ENCODE measurements at regions not wholly inside any gene's neighbourhood (a gene's known extent, or its start where the extent isn't known, plus 50 kb on each side); places are given as distances from the start of the nearest gene placed in this dataset.
A peak's percentile ranks its signal among the peaks of the same experiment; 100 is the strongest.

GRCh38 chr17:77331301-77331864 is 190.6 kb downstream of the SEC14L1 start:
- DNase-seq (ENCODE audit: low spot score): peak; percentile 84
- no peaks in the 10 kb centered on the region for H3K27me3 ChIP-seq (ENCODE audit: control insufficient read depth in 1 of 2, insufficient read depth in 2 of 2, low read length in 2 of 2)
- peaks cover 49% of the 10 kb centered on the region for H3K4me1 ChIP-seq (ENCODE audit: insufficient read depth, low read length)
- ChIA-PET POLR2A (interaction anchor here (1.0 to 2.5 kb wide), 8 partner anchors 8 to 122 kb away, joined by 3 to 15 read pairs (median 4); no protein-coding TSS in a partner anchor), CTCF (ENCODE audit: low intra/inter-chr PET ratio, low total read pairs) (interaction anchor here (1.8 to 2.4 kb wide), 3 partner anchors 43 to 163 kb away, joined by 6 to 20 read pairs (median 7); no protein-coding TSS in a partner anchor)
- H3K9ac ChIP-seq (ENCODE audit: insufficient read depth, low read depth, low read length): peak overlapping the region; percentile 40; the same call in 1 of the 2 replicates
- H3K36me3 ChIP-seq (replicated peaks in 1 of 2; ENCODE audit: control insufficient read depth in 1 of 2, insufficient read depth in 2 of 2, low read length in 2 of 2): peaks cover 9 to 25% of the 10 kb centered on the region in 2 experiments; a peak in 3 of 5 replicates
- in situ Hi-C loops (cut with HindIII; ENCODE audit: extremely low pct_ligation_motif_present, low pct_unique_long_range_greater_than_20kb): loop anchor here (5.0 kb wide), 2 partner anchors 96 to 166 kb away; no protein-coding TSS in a partner anchor
- WGBS (ENCODE audit: low lambda C conversion rate): 33% methylated on average over 22 of the region's 23 CpGs
- no TSS peak for BruUV-seq (replicated peaks)
- ATAC-seq: peak; percentile 85
- FAIRE-seq: peak; percentile 79
- H3K27ac ChIP-seq (ENCODE audit: extremely low read length, insufficient read depth, low read length): no peak overlapping the region
- peak overlapping the region in 1 of 3 experiments; percentile 35; a peak in 1 of 6 replicates for H3K4me3 ChIP-seq (replicated peaks in 1 of 3; ENCODE audit: insufficient read depth in 1 of 3, low read depth in 2 of 3, low read length in 3 of 3)
- peaks cover 62% of the 10 kb centered on the region for H4K20me1 ChIP-seq (ENCODE audit: insufficient read depth, low read length)
- no peak overlapping the region for H2AFZ ChIP-seq (ENCODE audit: low read length)
- no peaks in the 10 kb centered on the region for H3K9me3 ChIP-seq (ENCODE audit: low read length)
- peak overlapping the region; percentile 46; the same call in 1 of the 2 replicates for H3K4me2 ChIP-seq (ENCODE audit: low read depth, low read length)
- peaks cover 87% of the 10 kb centered on the region for H3K79me2 ChIP-seq (ENCODE audit: insufficient read depth, low read length)
- intact Hi-C loops (cut with micrococcal nuclease; ENCODE audit: unreplicated experiment): loop anchor here (1.0 to 2.0 kb wide), 2 partner anchors 43 to 63 kb away; no protein-coding TSS in a partner anchor
- TF ChIP-seq ARID4A (CRISPR knock-in tag; IDR thresholded peaks at IDR 0.05; ENCODE audit: borderline replicate concordance) (peak; percentile 63; the same call in 1 of the 2 replicates), PAXIP1 (CRISPR knock-in tag; conservative IDR thresholded peaks at IDR 0.05) (no peak), CC2D1A (CRISPR knock-in tag; IDR thresholded peaks at IDR 0.05) (no peak), ARNT2 (CRISPR knock-in tag; IDR thresholded peaks at IDR 0.05; ENCODE audit: low read depth) (peak; percentile 67; the same call in 1 of the 2 replicates), SIX1 (CRISPR knock-in tag; IDR thresholded peaks at IDR 0.05; ENCODE audit: borderline replicate concordance) (no peak), MED1 (CRISPR knock-in tag; IDR thresholded peaks at IDR 0.05) (peak; percentile 53; the same call in 1 of the 2 replicates), SCMH1 (CRISPR knock-in tag; IDR thresholded peaks at IDR 0.05; ENCODE audit: borderline replicate concordance) (no peak), ZNF446 (CRISPR knock-in tag; IDR thresholded peaks at IDR 0.05) (no peak), SAP130 (CRISPR knock-in tag; IDR thresholded peaks at IDR 0.05; ENCODE audit: low read depth) (peak; percentile 52; the same call in 1 of the 2 replicates), KLF15 (CRISPR knock-in tag; IDR thresholded peaks at IDR 0.05; ENCODE audit: borderline replicate concordance) (no peak; the same call in 1 of the 2 replicates), THAP11 (CRISPR knock-in tag; IDR thresholded peaks at IDR 0.05) (0 out of 2 replicates have a peak, but pooled peaks have one; percentile 17), ZNF788 (CRISPR knock-in tag; IDR thresholded peaks at IDR 0.05; ENCODE audit: borderline replicate concordance) (peak; percentile 54; the same call in 1 of the 2 replicates), HNRNPK (IDR thresholded peaks at IDR 0.05; ENCODE audit: low read depth, low read length, poor library complexity, severe bottlenecking) (peak; percentile 64), ZMYM3 (CRISPR knock-in tag; IDR thresholded peaks at IDR 0.05) (no peak), ESRRA (CRISPR knock-in tag; IDR thresholded peaks at IDR 0.05; ENCODE audit: low read depth) (no peak), SMC3 (IDR thresholded peaks at IDR 0.05; ENCODE audit: low read length) (peak; percentile 92), ELF3 (CRISPR knock-in tag; IDR thresholded peaks at IDR 0.05) (peak; percentile 45; the same call in 1 of the 2 replicates)

All from HepG2 (cell line).